IMR-90 (cell line): ENCODE measurements at regions not wholly inside any gene's neighbourhood (a gene's known extent, or its start where the extent isn't known, plus 50 kb on each side); places are given as distances from the start of the nearest gene placed in this dataset.

ENCODE experiments used
- ATAC-seq: fragments of 200-7000 bp; cut with Tn5 transposase; 2 replicates; pipeline ENCODE4 v1.9.1; 2020; ENCODE audit warnings: low read depth, mild to moderate bottlenecking, moderate library complexity
- BruUV-seq: library from RNA; stranded (reverse); fragments of 400-500 nt; replicated peaks from 2 replicates; lab custom pipeline; 2021; lab: Mats Ljungman, UMichigan
- CTCF ChIA-PET: fragments of 300-600 bp; formaldehyde crosslinking; extraction: SDS; loops from one replicate; lab custom pipeline; 2021; ENCODE audit warnings: antibody characterized with exemption; lab: Yijun Ruan, JAX
- POLR2A ChIA-PET: fragments of 300-600 bp; sonication (Branson Sonifier 250); formaldehyde crosslinking; loops from one replicate; lab custom pipeline; 2022; ENCODE audit warnings: antibody characterized with exemption; ENCODE audit not compliant: unreplicated experiment; lab: Charles Lee
- DNase-seq: peaks from one replicate; pipeline ENCODE4 v3.0.0; 2013
- H2AFZ ChIP-seq: replicated peaks from 2 replicates; pipeline ENCODE3; 2013; ENCODE audit warnings: low read length, mild to moderate bottlenecking; ENCODE audit not compliant: poor library complexity
- H2AK5ac ChIP-seq: 2 replicates; pipeline ENCODE4 v1.6.1; 2013; ENCODE audit warnings: low read depth, low read length, inconsistent platforms
- H2AK9ac ChIP-seq: replicated peaks from 2 replicates; pipeline ENCODE3; 2013; ENCODE audit warnings: mild to moderate bottlenecking, low read depth, low read length, moderate library complexity; ENCODE audit not compliant: poor library complexity
- H2BK120ac ChIP-seq: 2 replicates; pipeline ENCODE4 v1.6.1; 2013; ENCODE audit warnings: low read depth, low read length, inconsistent platforms
- H2BK15ac ChIP-seq: 3 replicates; pipeline ENCODE4 v1.6.1; 2013; ENCODE audit warnings: low read depth, low read length, inconsistent platforms
- H2BK20ac ChIP-seq: 2 replicates; pipeline ENCODE4 v1.6.1; 2013; ENCODE audit warnings: low read depth, mild to moderate bottlenecking, inconsistent platforms, low read length, moderate library complexity
- H2BK5ac ChIP-seq: 2 replicates; pipeline ENCODE4 v1.6.1; 2013; ENCODE audit warnings: mild to moderate bottlenecking, low read depth, low read length, inconsistent platforms; ENCODE audit not compliant: poor library complexity, severe bottlenecking
- H3K14ac ChIP-seq: replicated peaks from 2 replicates; pipeline ENCODE4 v1.6.1; 2013; ENCODE audit warnings: low read depth, low read length, inconsistent platforms
- H3K18ac ChIP-seq: 2 replicates; pipeline ENCODE4 v1.6.1; 2013; ENCODE audit warnings: low read depth, low read length, control low read depth
- H3K23ac ChIP-seq: 2 replicates; pipeline ENCODE4 v1.6.1; 2013; ENCODE audit warnings: low read depth, low read length, inconsistent platforms
- H3K27ac ChIP-seq: 2 replicates; pipeline ENCODE4 v1.5.1; 2013; ENCODE audit warnings: mild to moderate bottlenecking, control low read depth, low read length; ENCODE audit not compliant: insufficient read depth
- H3K27me3 ChIP-seq: 2 replicates; pipeline ENCODE4 v1.6.1; 2013; ENCODE audit warnings: low read length; ENCODE audit not compliant: control insufficient read depth, insufficient read depth
- H3K36me3 ChIP-seq: 2 replicates; pipeline ENCODE4 v1.6.1; 2013; ENCODE audit warnings: low read length, mixed read lengths; ENCODE audit not compliant: control insufficient read depth, insufficient read depth
- H3K4ac ChIP-seq: 2 replicates; pipeline ENCODE4 v1.6.1; 2013; ENCODE audit warnings: low read depth, low read length, inconsistent platforms
- H3K4me1 ChIP-seq: 2 replicates; pipeline ENCODE4 v1.6.1; 2013; ENCODE audit warnings: low read length, mixed read lengths; ENCODE audit not compliant: control insufficient read depth, insufficient read depth
- H3K4me2 ChIP-seq: 2 replicates; pipeline ENCODE4 v1.6.1; 2013; ENCODE audit warnings: low read depth, mild to moderate bottlenecking, control low read depth, low read length, moderate library complexity
- H3K4me3 ChIP-seq: 2 replicates; pipeline ENCODE4 v1.5.1; 2013; ENCODE audit warnings: low read depth, mild to moderate bottlenecking, control low read depth, low read length, moderate library complexity; ENCODE audit not compliant: insufficient read depth
- H3K56ac ChIP-seq: 2 replicates; pipeline ENCODE4 v1.6.1; 2013; ENCODE audit warnings: low read length, inconsistent platforms; ENCODE audit not compliant: insufficient read depth; ENCODE audit errors: extremely low read depth
- H3K79me1 ChIP-seq, 2 experiments: 2 replicates each; pipeline ENCODE4 v1.6.1; 2013; ENCODE audit warnings: low read length in 2 of 2, inconsistent platforms in 1 of 2, low read depth in 1 of 2
- H3K9ac ChIP-seq: 2 replicates; pipeline ENCODE4 v1.6.1; 2013; ENCODE audit warnings: low read depth, low read length, control low read depth
- H3K9me1 ChIP-seq: 2 replicates; pipeline ENCODE4 v1.6.1; 2013; ENCODE audit warnings: low read length, inconsistent platforms; ENCODE audit not compliant: insufficient read depth
- H3K9me3 ChIP-seq: 2 replicates; pipeline ENCODE4 v1.6.1; 2013; ENCODE audit warnings: low read length; ENCODE audit not compliant: control insufficient read depth, insufficient read depth
- H4K20me1 ChIP-seq: 2 replicates; pipeline ENCODE4 v1.6.1; 2013; ENCODE audit warnings: low read length, inconsistent platforms; ENCODE audit not compliant: insufficient read depth
- H4K5ac ChIP-seq: 2 replicates; pipeline ENCODE4 v1.6.1; 2013; ENCODE audit warnings: mild to moderate bottlenecking, low read depth, low read length, control low read depth
- H4K8ac ChIP-seq, 2 experiments: 2 replicates each; pipeline ENCODE4 v1.6.1; 2013; ENCODE audit warnings: low read depth in 2 of 2, low read length in 2 of 2, control low read depth in 1 of 2, inconsistent platforms in 1 of 2
- H4K91ac ChIP-seq: 2 replicates; pipeline ENCODE4 v1.6.1; 2013; ENCODE audit warnings: low read depth, low read length, inconsistent platforms; ENCODE audit not compliant: insufficient read depth
- BHLHE40 ChIP-seq: fragments of 150-350 bp; IDR thresholded peaks from 2 replicates; pipeline ENCODE4 v1.6.1; 2016; ENCODE audit warnings: mild to moderate bottlenecking, low read depth, low read length
- CEBPB ChIP-seq: IDR thresholded peaks from 2 replicates; pipeline ENCODE4 v1.6.1; 2012; ENCODE audit warnings: low read depth, low read length, improper control_type of control experiment
- FOS ChIP-seq: fragments of 150-350 bp; IDR thresholded peaks from 2 replicates; pipeline ENCODE4 v1.6.1; 2016; ENCODE audit warnings: low read depth, low read length
- MAZ ChIP-seq: IDR thresholded peaks from 2 replicates; pipeline ENCODE4 v1.6.1; 2012; ENCODE audit warnings: low read depth, mild to moderate bottlenecking, low read length, improper control_type of control experiment, moderate library complexity, borderline replicate concordance
- POLR2A ChIP-seq: IDR thresholded peaks from 2 replicates; pipeline ENCODE4 v1.6.1; 2012; ENCODE audit warnings: mild to moderate bottlenecking, low read depth, low read length
- RAD21 ChIP-seq: IDR thresholded peaks from 2 replicates; pipeline ENCODE4 v1.6.1; 2012; ENCODE audit warnings: low read length, improper control_type of control experiment
- RCOR1 ChIP-seq: IDR thresholded peaks from 2 replicates; pipeline ENCODE4 v1.6.1; 2012; ENCODE audit warnings: mild to moderate bottlenecking, low read length, improper control_type of control experiment; ENCODE audit not compliant: insufficient replicate concordance
- SMC3 ChIP-seq: fragments of 150-350 bp; IDR thresholded peaks from 2 replicates; pipeline ENCODE4 v1.6.1; 2016; ENCODE audit warnings: low read depth, mild to moderate bottlenecking, antibody characterized with exemption, low read length, moderate library complexity
- WGBS, 2 experiments: methylation state at CpG; one replicate each; pipeline versions ENCODE4 v1.1.5 to v1.1.7; 2013; ENCODE audit warnings: missing lambda C conversion rate in 2 of 2; ENCODE audit not compliant: insufficient read length in 1 of 2; ENCODE audit errors: extremely low coverage in 2 of 2; 5-methylcytosine and 5-hydroxymethylcytosine counted together
- dilution Hi-C: fragments of 300-500 bp; cut with HindIII; formaldehyde crosslinking; loops from one replicate; pipeline ENCODE4 v1.14.3; 2018; ENCODE audit warnings: low sequenced_read_pairs; ENCODE audit not compliant: unreplicated experiment
- in situ Hi-C: fragments of 300-500 bp; cut with MboI; formaldehyde crosslinking; loops from 3 replicates; pipeline ENCODE4 v1.14.3; 2019; ENCODE audit warnings: low sequenced_read_pairs, inconsistent platforms, mixed read lengths
- intact Hi-C: fragments of 100-400 bp; cut with micrococcal nuclease; formaldehyde crosslinking; loops from 2 replicates; pipeline ENCODE4 v1.10.0; 2022
- TF ChIP-seq, protein P1 (sequence below): fragments of 150-350 bp; IDR thresholded peaks from 2 replicates; pipeline ENCODE4 v1.6.1; 2017; ENCODE audit warnings: mild to moderate bottlenecking, antibody characterized with exemption, low read length, low read depth
- TF ChIP-seq, protein P2 (sequence below): conservative IDR thresholded peaks from 2 replicates; pipeline ENCODE4 v1.5.1; 2012; ENCODE audit warnings: mild to moderate bottlenecking, low read depth, low read length, improper control_type of control experiment

DNA sequence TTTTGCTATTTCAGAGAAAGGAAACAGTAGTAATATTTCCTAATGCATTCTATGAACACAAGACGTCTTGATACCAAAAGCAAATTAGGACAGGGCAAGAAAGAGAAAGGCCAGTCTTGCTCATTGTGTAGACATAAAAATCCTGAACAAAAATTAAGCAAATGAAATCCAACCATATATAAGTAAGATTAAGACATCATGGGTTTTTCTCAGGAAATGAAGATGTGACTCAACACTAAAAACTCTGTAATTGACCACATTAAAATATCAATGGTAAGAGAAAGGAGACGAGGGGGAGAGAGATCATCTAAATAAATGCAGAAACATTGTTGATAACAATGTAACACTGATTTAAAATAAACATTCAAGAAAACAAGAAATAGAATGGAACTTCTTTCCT lies 205.4 kb downstream of the SOD2 start:
- no peaks in the 10 kb centered on the region for H3K9me1 ChIP-seq
- H2AK5ac ChIP-seq, result no peak overlapping the region
- no peaks in the 10 kb centered on the region for H4K20me1 ChIP-seq
- POLR2A ChIA-PET, result no interaction called here
- H3K27me3 ChIP-seq, result no peaks in the 10 kb centered on the region
- dilution Hi-C loops, result no loop called here
- CTCF ChIA-PET, result no interaction called here
- TF ChIP-seq, protein P1, sequence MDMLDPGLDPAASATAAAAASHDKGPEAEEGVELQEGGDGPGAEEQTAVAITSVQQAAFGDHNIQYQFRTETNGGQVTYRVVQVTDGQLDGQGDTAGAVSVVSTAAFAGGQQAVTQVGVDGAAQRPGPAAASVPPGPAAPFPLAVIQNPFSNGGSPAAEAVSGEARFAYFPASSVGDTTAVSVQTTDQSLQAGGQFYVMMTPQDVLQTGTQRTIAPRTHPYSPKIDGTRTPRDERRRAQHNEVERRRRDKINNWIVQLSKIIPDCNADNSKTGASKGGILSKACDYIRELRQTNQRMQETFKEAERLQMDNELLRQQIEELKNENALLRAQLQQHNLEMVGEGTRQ, result no peak
- TF ChIP-seq RAD21 (no peak), SMC3 (no peak), BHLHE40 (no peak), POLR2A (no peak), MAZ (no peak), FOS (no peak), RCOR1 (no peak), CEBPB (no peak)
- TF ChIP-seq, protein P2, sequence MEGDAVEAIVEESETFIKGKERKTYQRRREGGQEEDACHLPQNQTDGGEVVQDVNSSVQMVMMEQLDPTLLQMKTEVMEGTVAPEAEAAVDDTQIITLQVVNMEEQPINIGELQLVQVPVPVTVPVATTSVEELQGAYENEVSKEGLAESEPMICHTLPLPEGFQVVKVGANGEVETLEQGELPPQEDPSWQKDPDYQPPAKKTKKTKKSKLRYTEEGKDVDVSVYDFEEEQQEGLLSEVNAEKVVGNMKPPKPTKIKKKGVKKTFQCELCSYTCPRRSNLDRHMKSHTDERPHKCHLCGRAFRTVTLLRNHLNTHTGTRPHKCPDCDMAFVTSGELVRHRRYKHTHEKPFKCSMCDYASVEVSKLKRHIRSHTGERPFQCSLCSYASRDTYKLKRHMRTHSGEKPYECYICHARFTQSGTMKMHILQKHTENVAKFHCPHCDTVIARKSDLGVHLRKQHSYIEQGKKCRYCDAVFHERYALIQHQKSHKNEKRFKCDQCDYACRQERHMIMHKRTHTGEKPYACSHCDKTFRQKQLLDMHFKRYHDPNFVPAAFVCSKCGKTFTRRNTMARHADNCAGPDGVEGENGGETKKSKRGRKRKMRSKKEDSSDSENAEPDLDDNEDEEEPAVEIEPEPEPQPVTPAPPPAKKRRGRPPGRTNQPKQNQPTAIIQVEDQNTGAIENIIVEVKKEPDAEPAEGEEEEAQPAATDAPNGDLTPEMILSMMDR, result no peak
- no peak overlapping the region for H2AK9ac ChIP-seq
- H3K56ac ChIP-seq, result no peak overlapping the region
- no peak overlapping the region for H2BK120ac ChIP-seq
- DNase-seq (peak; percentile 1), ATAC-seq (no peak)
- H4K5ac ChIP-seq, result no peak overlapping the region
- no peak overlapping the region for H3K23ac ChIP-seq
- no peak overlapping the region for H3K14ac ChIP-seq
- WGBS, 2 experiments, result no CpG with 5 or more reads among the region's 2 CpGs
- no peak overlapping the region for H2BK5ac ChIP-seq
- no peak overlapping the region for H4K8ac ChIP-seq
- in situ Hi-C loops, result no loop called here
- H3K4me1 ChIP-seq, result no peaks in the 10 kb centered on the region
- H2AFZ ChIP-seq, result no peak overlapping the region
- H3K18ac ChIP-seq, result no peak overlapping the region
- no peak overlapping the region for H2BK20ac ChIP-seq
- BruUV-seq, result no TSS peak
- no peak overlapping the region for H3K27ac ChIP-seq
- no peak overlapping the region for H4K91ac ChIP-seq
- peaks cover 2% of the 10 kb centered on the region; the same call in 1 of the 2 replicates for H3K9me3 ChIP-seq
- no peak overlapping the region for H3K4me3 ChIP-seq
- no peaks in the 10 kb centered on the region for H3K36me3 ChIP-seq
- intact Hi-C loops, result no loop called here
- no peaks in the 10 kb centered on the region for H3K79me1 ChIP-seq
- no peak overlapping the region for H3K4me2 ChIP-seq
- no peak overlapping the region for H2BK15ac ChIP-seq
- H3K4ac ChIP-seq, result no peak overlapping the region
- no peak overlapping the region for H3K9ac ChIP-seq
